Mesendoderm (in vitro differentiated cells): ENCODE measurements at regions not wholly inside any gene's neighbourhood (a gene's known extent, or its start where the extent isn't known, plus 50 kb on each side); places are given as distances from the start of the nearest gene placed in this dataset.

Source experiments
- DNase-seq: peaks from one replicate; pipeline ENCODE4 v3.0.0; 2013
- H2AK5ac ChIP-seq: 2 replicates; pipeline ENCODE4 v1.6.1; 2013; ENCODE audit warnings: low read length, inconsistent platforms
- H2BK120ac ChIP-seq: 2 replicates; pipeline ENCODE4 v1.6.1; 2013; ENCODE audit warnings: low read depth, mild to moderate bottlenecking, low read length, moderate library complexity, mixed read lengths
- H2BK15ac ChIP-seq: replicated peaks from 2 replicates; pipeline ENCODE4 v1.6.1; 2013; ENCODE audit warnings: low read depth, mild to moderate bottlenecking, moderate library complexity
- H2BK5ac ChIP-seq: 2 replicates; pipeline ENCODE4 v1.6.1; 2013; ENCODE audit warnings: low read length, inconsistent platforms
- H3K18ac ChIP-seq: 2 replicates; pipeline ENCODE4 v1.6.1; 2013; ENCODE audit warnings: mild to moderate bottlenecking, low read length, mixed read lengths
- H3K23ac ChIP-seq: one replicate; pipeline ENCODE4 v1.6.1; 2013; ENCODE audit warnings: low read length
- H3K27ac ChIP-seq: 2 replicates; pipeline ENCODE4 v1.5.1; 2013; ENCODE audit warnings: low read depth, mild to moderate bottlenecking, inconsistent platforms, low read length, moderate library complexity
- H3K27me3 ChIP-seq: 2 replicates; pipeline ENCODE4 v1.6.1; 2013; ENCODE audit warnings: low read length, control low read depth, mild to moderate bottlenecking, inconsistent platforms; ENCODE audit not compliant: insufficient read depth, poor library complexity
- H3K36me3 ChIP-seq: 2 replicates; pipeline ENCODE4 v1.6.1; 2013; ENCODE audit warnings: low read length, inconsistent platforms; ENCODE audit not compliant: control insufficient read depth, insufficient read depth
- H3K4ac ChIP-seq: one replicate; pipeline ENCODE4 v1.6.1; 2013; ENCODE audit warnings: low read depth, mild to moderate bottlenecking, low read length, moderate library complexity
- H3K4me1 ChIP-seq: 2 replicates; pipeline ENCODE4 v1.6.1; 2013; ENCODE audit warnings: low read depth, low read length, inconsistent platforms; ENCODE audit not compliant: control insufficient read depth
- H3K4me2 ChIP-seq: 2 replicates; pipeline ENCODE4 v1.6.1; 2013; ENCODE audit warnings: low read length
- H3K4me3 ChIP-seq: 2 replicates; pipeline ENCODE4 v1.5.1; 2013; ENCODE audit warnings: mild to moderate bottlenecking, low read length
- H3K56ac ChIP-seq: one replicate; pipeline ENCODE4 v1.6.1; 2013; ENCODE audit warnings: low read length
- H3K79me1 ChIP-seq: 2 replicates; pipeline ENCODE4 v1.6.1; 2013; ENCODE audit warnings: low read length, inconsistent platforms
- H3K79me2 ChIP-seq: 2 replicates; pipeline ENCODE4 v1.6.1; 2013; ENCODE audit warnings: mild to moderate bottlenecking, low read length; ENCODE audit not compliant: control insufficient read depth, insufficient read depth
- H3K9ac ChIP-seq: 2 replicates; pipeline ENCODE4 v1.6.1; 2013; ENCODE audit warnings: low read length, inconsistent platforms
- H4K5ac ChIP-seq: one replicate; pipeline ENCODE4 v1.6.1; 2013; ENCODE audit warnings: low read length
- H4K8ac ChIP-seq: one replicate; pipeline ENCODE4 v1.6.1; 2013; ENCODE audit warnings: low read depth, mild to moderate bottlenecking, control low read depth, low read length, moderate library complexity
- WGBS: extraction: QIAGEN DNeasy Blood & Tissue Kit; methylation state at CpG from one replicate; pipeline ENCODE4 v1.1.7; 2013; ENCODE audit warnings: low lambda C conversion rate, missing lambda C conversion rate; ENCODE audit not compliant: insufficient coverage; ENCODE audit errors: extremely low coverage; 5-methylcytosine and 5-hydroxymethylcytosine counted together

DNA sequence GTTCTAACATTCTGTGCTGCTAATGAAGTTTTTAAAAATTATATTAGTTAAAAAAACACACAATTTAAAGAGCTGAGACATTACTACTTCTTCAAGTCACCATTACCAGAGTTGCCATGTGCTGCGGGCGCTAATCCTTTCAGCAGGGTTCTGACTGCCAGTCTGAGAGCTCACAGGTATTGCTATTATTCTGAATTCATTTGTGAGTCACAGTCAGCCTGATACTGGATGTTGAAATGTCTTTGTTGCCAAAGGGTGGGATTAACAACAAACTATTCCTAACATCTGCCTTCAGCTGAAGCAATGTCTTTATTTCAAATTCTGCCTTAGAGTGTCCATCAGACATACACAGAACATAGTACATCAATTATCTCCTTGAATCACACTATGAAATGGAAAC lies 197.1 kb upstream of the FGF13 start:
- H3K23ac ChIP-seq: no peak overlapping the region
- no peak overlapping the region for H4K8ac ChIP-seq
- no peaks in the 10 kb centered on the region for H3K79me2 ChIP-seq
- H4K5ac ChIP-seq: no peak overlapping the region
- no peak overlapping the region for H2BK5ac ChIP-seq
- no peak overlapping the region for H2BK15ac ChIP-seq
- no peak overlapping the region for H3K18ac ChIP-seq
- no peak for DNase-seq
- no peak overlapping the region for H3K27ac ChIP-seq
- no peaks in the 10 kb centered on the region for H3K27me3 ChIP-seq
- no peaks in the 10 kb centered on the region for H3K36me3 ChIP-seq
- H3K9ac ChIP-seq: no peak overlapping the region
- no peak overlapping the region for H3K4ac ChIP-seq
- no CpG with 5 or more reads among the region's 2 CpGs for WGBS
- no peaks in the 10 kb centered on the region for H3K4me1 ChIP-seq
- no peak overlapping the region for H2AK5ac ChIP-seq
- no peak overlapping the region for H3K4me2 ChIP-seq
- H2BK120ac ChIP-seq: no peak overlapping the region
- no peak overlapping the region for H3K4me3 ChIP-seq
- H3K56ac ChIP-seq: no peak overlapping the region
- no peaks in the 10 kb centered on the region for H3K79me1 ChIP-seq

DNA sequence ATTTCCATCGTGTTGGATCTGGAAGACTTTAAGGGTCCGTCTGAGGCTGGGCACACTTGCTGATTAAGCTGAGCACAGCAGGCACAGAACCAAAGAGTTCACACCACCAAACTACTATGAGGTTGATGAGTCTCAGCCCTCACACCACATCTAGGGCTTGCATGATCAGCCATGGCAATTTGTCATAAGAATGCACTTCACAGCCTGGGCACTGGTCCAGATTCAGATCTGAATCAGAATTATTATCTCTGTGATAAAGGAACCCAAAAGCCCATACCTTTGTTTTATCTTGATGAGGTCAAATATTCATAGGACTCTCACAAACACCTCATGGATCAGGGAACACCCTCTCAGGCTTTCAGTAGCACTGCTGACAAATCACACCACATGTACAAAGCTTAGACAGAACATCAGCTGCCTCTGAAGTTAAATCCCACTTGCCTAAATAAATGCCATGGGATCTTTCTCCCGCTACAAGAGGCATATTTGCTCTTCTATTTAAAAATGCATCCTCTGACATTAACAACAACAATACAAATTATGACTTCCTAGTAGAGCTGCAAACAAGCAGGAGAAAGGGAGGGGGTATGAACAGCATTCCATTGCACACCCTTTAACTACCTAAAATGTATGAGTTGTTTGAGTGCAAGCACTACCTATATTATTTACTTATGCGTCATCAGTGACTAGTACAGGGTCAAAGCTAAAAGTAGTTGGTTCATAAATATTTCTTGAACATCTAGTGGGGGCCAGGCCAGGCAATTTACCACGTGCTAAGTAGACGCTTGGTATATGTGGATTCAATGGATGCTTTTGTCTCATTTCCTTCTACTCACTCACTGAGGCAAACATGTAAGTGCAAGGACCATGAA lies 186.3 kb upstream of the FGF13 start:
- no peak for DNase-seq

DNA sequence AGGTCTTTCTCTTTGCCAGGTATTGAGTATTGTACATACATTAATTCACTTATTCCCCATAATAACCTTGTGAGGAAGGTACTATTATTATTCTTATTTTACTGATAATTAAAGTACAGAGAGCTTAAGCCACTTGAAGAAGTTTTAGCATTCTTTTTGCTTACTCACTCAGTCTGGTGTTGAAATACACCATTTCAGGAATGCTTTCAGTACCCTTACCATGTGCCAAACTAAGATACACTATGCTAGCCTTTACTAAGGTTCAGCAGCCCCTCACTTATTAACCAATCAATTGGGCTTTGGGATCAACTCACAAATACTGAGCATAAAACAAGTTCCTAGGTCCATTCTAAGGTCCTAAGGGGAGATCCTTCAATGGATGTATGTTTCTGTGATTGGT lies 179.0 kb upstream of the FGF13 start:
- Histone ChIP-seq H2BK5ac (no peak overlapping the region), H3K27ac (no peak overlapping the region), H3K18ac (no peak overlapping the region), H3K79me1 (no peaks in the 10 kb centered on the region), H3K4me1 (no peaks in the 10 kb centered on the region), H4K8ac (no peak overlapping the region), H2BK120ac (no peak overlapping the region), H3K27me3 (no peaks in the 10 kb centered on the region), H3K9ac (no peak overlapping the region), H3K4me2 (no peak overlapping the region), H4K5ac (no peak overlapping the region), H3K36me3 (no peaks in the 10 kb centered on the region), H3K4me3 (no peak overlapping the region), H2AK5ac (no peak overlapping the region), H3K23ac (no peak overlapping the region), H3K79me2 (no peaks in the 10 kb centered on the region), H2BK15ac (no peak overlapping the region), H3K4ac (no peak overlapping the region), H3K56ac (no peak overlapping the region)
- DNase-seq: no peak

More for the DNA sequence above, 186.3 kb upstream of the FGF13 start:
- Histone ChIP-seq H4K5ac (no peak overlapping the region), H3K9ac (no peak overlapping the region), H4K8ac (no peak overlapping the region), H2BK5ac (no peak overlapping the region), H3K4me2 (no peak overlapping the region), H3K27ac (no peak overlapping the region), H3K36me3 (no peaks in the 10 kb centered on the region), H2BK120ac (no peak overlapping the region), H3K79me1 (no peaks in the 10 kb centered on the region), H3K56ac (no peak overlapping the region), H3K79me2 (no peaks in the 10 kb centered on the region), H2BK15ac (no peak overlapping the region), H3K4me1 (no peaks in the 10 kb centered on the region), H3K4ac (no peak overlapping the region), H3K27me3 (no peaks in the 10 kb centered on the region), H3K18ac (no peak overlapping the region), H3K23ac (no peak overlapping the region), H3K4me3 (no peak overlapping the region), H2AK5ac (no peak overlapping the region)
- no CpG with 5 or more reads among the region's 6 CpGs for WGBS

DNA sequence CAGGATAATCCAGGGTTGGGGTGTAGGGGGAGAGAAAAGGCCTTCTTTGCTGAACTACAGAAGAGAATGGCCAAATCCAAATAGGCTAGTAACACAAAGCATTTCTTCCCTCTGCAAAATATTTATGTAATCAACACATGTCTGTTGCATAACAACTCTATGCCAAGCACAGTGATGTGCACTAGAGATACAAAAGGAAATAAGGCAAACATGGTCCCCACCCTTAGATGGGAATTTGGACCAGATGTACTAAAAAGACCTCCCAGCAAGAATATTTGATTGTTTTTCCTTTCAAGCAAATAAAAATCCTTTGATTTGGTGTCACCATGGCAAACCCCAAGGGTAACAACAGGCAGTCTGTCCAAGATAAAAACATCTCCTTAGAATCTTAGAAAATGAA lies 177.6 kb upstream of the FGF13 start:
- Histone ChIP-seq H2AK5ac (no peak overlapping the region), H3K4me2 (no peak overlapping the region), H3K9ac (no peak overlapping the region), H3K27ac (no peak overlapping the region), H2BK120ac (no peak overlapping the region), H3K4ac (no peak overlapping the region), H3K23ac (no peak overlapping the region), H2BK5ac (no peak overlapping the region), H3K36me3 (no peaks in the 10 kb centered on the region), H3K56ac (no peak overlapping the region), H3K4me1 (no peaks in the 10 kb centered on the region), H4K5ac (no peak overlapping the region), H2BK15ac (no peak overlapping the region), H3K27me3 (no peaks in the 10 kb centered on the region), H3K18ac (no peak overlapping the region), H3K4me3 (no peak overlapping the region), H3K79me1 (no peaks in the 10 kb centered on the region), H3K79me2 (no peaks in the 10 kb centered on the region), H4K8ac (no peak overlapping the region)
- DNase-seq: no peak

DNA sequence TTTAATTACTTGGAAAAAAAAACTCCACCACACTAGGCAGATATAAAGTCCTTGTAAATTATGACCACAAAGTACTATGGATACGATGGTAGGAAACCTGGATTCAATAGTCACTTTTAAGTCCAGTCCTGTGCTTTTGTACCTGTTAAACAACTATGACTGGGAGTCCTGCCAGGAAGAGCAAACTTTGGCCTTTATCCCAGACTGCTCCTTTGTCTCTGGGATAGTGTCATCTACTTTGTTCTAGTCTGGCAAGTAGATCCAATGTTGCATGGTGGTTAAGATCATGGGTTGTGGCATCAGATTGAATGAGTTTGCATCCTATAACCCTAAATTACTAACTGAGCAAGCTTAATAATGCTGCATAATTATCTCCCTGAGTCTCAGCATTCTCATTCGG lies 175.3 kb upstream of the FGF13 start:
- Histone ChIP-seq H3K9ac (no peak overlapping the region), H3K18ac (no peak overlapping the region), H3K36me3 (no peaks in the 10 kb centered on the region), H3K27me3 (no peaks in the 10 kb centered on the region), H4K8ac (no peak overlapping the region), H4K5ac (no peak overlapping the region), H3K4me1 (no peaks in the 10 kb centered on the region), H3K56ac (no peak overlapping the region), H2BK120ac (no peak overlapping the region), H3K4me3 (no peak overlapping the region), H3K4me2 (no peak overlapping the region), H3K79me1 (no peaks in the 10 kb centered on the region), H2BK15ac (no peak overlapping the region), H2AK5ac (no peak overlapping the region), H3K4ac (no peak overlapping the region), H3K23ac (no peak overlapping the region), H3K27ac (no peak overlapping the region), H2BK5ac (no peak overlapping the region), H3K79me2 (no peaks in the 10 kb centered on the region)
- no peak for DNase-seq
- no CpG with 5 or more reads among the region's 2 CpGs for WGBS

DNA sequence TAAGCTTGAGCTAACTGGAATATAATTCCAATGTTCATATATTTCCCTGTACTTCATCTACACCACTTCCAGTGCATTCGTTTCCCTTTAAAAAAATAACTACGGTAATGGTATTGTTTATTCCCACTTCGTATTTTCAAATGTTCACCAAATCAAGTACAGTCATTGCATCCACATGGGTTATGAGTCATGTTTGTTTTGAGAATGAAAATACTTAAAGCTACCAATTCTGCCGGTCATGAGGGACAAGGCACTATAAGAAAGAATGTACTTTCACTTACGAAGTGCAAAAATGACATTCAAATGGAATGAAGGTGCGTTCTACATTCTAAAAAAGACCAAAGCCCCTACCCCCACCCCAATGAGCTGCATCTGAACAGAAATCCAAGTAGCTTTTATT lies 174.4 kb upstream of the FGF13 start:
- no peaks in the 10 kb centered on the region for H3K36me3 ChIP-seq
- no peak overlapping the region for H3K23ac ChIP-seq
- H2BK120ac ChIP-seq: no peak overlapping the region
- H3K79me1 ChIP-seq: no peaks in the 10 kb centered on the region
- no peak overlapping the region for H2BK5ac ChIP-seq
- WGBS: 100% methylated on average over 3 of the region's 6 CpGs
- H3K4ac ChIP-seq: no peak overlapping the region
- H3K4me1 ChIP-seq: no peaks in the 10 kb centered on the region
- no peak overlapping the region for H3K9ac ChIP-seq
- no peak overlapping the region for H2AK5ac ChIP-seq
- H3K18ac ChIP-seq: no peak overlapping the region
- H3K4me2 ChIP-seq: no peak overlapping the region
- H3K56ac ChIP-seq: no peak overlapping the region
- no peak overlapping the region for H3K27ac ChIP-seq
- H4K8ac ChIP-seq: no peak overlapping the region
- no peak overlapping the region for H2BK15ac ChIP-seq
- H3K27me3 ChIP-seq: no peaks in the 10 kb centered on the region
- no peak overlapping the region for H4K5ac ChIP-seq
- no peaks in the 10 kb centered on the region for H3K79me2 ChIP-seq
- no peak overlapping the region for H3K4me3 ChIP-seq
- DNase-seq: no peak
